SIG-M5 treated with dmso at 0.1 percent for 504 hours (cell line): ENCODE measurements at regions not wholly inside any gene's neighbourhood (a gene's known extent, or its start where the extent isn't known, plus 50 kb on each side); places are given as distances from the start of the nearest gene placed in this dataset.
"Not testable (repeated sequence)": the region's sequence is repeated elsewhere in the genome, so short reads cannot be mapped to it uniquely, and the experiment has no call there.

Experiments used
- DNase-seq: peaks from one replicate; lab custom pipeline; 2025; ENCODE audit not compliant: unreplicated experiment; lab: John Stamatoyannopoulos, UW

GRCh38 chrX:139052461-139052860 is 340.9 kb upstream of the FGF13 start:
- no peak for DNase-seq

DNA sequence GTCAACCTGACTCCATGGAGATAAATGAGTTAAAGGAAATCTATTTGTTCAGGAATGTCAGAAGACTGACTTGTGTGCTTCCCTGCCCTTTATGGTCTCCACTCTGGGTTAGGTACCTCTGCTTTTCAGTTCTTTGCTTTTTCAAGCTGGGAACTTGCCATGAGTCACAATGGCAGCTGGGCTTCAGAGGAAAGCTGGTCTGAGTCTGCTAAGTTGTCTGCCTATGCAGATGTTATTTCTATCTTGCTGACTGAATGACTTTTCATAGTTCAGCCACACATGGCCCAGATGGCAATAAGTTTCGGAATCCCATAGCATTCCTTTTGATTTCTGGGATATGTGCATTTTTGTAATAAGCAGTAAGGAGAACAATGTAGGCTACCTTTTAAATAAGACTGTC is 337.9 kb upstream of the FGF13 start:
- DNase-seq: no peak

DNA sequence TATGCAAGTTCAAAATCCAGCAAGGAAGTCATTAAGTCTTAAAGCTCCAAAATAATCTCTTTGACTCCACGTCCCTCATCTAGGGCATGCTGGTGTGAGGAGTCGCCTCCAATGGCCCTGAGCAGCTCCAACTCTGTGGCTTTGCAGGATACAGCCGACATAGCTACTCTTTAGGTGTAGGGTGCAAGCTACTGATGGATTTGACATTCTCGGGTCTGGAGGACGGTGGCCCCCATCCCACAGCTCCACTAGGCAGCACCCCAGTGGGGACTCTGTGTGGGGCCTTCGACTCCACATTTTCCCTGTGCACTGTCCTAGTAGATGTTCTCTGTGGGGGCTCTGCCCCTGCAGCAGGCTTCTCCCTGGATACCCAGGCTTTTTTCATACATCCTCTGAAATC is 333.2 kb upstream of the FGF13 start:
- no peak for DNase-seq

GRCh38 chrX:139039041-139039440 is 327.5 kb upstream of the FGF13 start:
- no peak for DNase-seq

- DNase-seq: no peak
These were observed 315.3 kb upstream of the FGF13 start for GRCh38 chrX:139026811-139027210.

- no peak for DNase-seq
These were observed 314.9 kb upstream of the FGF13 start for GRCh38 chrX:139026406-139026805.

GRCh38 chrX:139025816-139026215 is 314.3 kb upstream of the FGF13 start:
- DNase-seq: no peak

- DNase-seq: no peak
These were observed 312.0 kb upstream of the FGF13 start for GRCh38 chrX:139023531-139023930.

DNA sequence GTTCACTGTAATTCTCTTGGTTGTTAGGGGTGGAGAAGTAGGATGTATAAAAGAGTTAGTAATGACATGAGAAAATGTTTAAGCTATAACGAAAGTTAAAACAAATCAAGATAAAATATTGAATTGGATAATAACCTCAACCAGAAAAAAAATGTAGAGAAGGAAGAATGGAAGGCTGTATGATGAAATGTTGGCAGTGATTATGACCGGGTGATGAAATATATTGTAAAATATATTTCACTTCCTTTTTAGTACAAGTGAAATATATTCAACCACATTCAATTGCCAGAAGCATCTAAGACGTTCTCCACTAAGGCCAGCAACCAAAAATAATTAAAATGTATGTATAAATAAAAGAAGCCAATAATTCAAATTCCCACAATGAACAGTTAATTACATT is 309.3 kb upstream of the FGF13 start:
- DNase-seq: peak; percentile 23

DNA sequence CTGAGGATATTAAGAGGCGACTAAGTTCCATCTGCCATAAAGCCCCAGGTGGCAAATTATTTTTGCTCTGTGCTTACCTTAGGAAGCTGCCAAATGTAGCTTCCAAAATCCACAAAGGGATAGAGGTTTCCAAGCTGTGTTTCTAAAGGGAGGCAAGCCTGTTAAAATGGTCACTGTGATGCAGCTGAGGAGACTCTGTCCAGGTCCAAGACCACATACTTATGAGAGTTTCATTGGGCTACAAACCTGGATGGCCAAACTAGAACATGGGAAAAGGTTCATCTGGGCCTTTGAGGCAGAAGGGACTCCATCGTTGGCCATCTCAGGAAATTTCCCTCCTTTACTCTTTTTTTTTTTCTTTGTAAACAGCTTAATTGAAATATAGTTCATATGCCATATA is 306.9 kb upstream of the FGF13 start:
- DNase-seq: no peak

- no peak for DNase-seq
These were observed 304.1 kb upstream of the FGF13 start for GRCh38 chrX:139015627-139016026.

- DNase-seq: no peak
These were observed 296.7 kb upstream of the FGF13 start for GRCh38 chrX:139008185-139008584.

- not testable (repeated sequence) for DNase-seq
These were observed 292.5 kb upstream of the FGF13 start for GRCh38 chrX:139003856-139004527.

GRCh38 chrX:139002319-139002718 is 290.8 kb upstream of the FGF13 start:
- no peak for DNase-seq

- no peak for DNase-seq
These were observed 284.8 kb upstream of the FGF13 start for GRCh38 chrX:138996268-138996667.

GRCh38 chrX:138995458-138995857 is 283.9 kb upstream of the FGF13 start:
- no peak for DNase-seq

DNA sequence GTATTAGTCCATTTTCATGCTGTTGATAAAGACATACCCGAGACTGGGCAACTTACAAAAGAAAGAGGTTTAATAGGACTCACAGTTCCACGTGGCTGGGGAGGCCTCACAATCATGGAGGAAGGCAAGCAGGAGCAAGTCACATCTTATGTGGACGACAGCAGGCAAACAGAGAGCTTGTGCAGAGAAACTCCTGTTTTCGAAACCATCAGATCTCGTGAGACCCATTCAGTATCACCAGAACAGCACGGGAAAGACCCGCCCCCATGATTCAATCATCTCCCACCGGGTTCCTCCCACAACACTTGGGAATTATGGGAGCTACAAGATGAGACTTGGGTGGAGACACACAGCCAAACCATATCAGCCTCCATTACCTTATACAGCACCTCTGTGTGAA is 278.9 kb upstream of the FGF13 start:
- DNase-seq: not testable (repeated sequence)

GRCh38 chrX:138986866-138987265 is 275.3 kb upstream of the FGF13 start:
- no peak for DNase-seq

DNA sequence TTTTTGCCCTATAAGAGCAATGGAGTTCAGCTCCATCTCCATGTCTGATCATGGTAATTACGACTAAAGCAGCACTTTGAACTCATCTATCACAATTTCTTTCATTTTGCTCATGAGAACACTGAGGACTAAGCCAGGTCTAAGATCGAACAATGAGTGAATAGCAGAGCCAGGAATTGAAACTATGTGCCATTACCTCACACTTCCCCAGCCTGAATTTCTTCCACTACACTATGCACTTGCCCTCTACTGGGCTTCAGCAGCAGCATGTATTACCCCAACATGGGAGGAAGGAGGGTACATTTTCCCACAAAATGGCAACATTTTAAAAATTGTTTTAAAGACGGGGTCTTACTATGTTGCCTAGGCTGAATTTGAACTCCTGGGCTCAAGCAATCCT is 274.7 kb upstream of the FGF13 start:
- DNase-seq: no peak

DNA sequence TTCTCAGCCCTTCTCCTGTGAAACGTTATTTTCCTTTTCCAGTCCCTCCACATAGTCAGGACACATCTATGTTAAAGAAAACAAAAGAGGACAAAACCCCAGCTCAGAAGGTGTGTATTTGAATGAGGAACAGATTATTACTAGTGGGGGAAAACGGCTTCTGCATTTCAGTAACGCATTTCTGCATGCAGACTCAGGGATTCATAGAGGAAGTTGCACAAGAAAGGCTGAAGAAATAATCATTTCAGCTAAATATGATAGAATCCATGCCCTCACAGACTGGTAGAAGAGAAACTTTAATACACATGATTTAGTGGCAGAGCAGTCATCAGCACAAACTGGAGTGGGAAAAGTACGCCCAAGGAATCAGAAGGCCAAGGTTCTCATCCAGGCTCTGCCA is 270.8 kb upstream of the FGF13 start:
- peak; percentile 24 for DNase-seq

- no peak for DNase-seq
These were observed 253.0 kb upstream of the FGF13 start for GRCh38 chrX:138964501-138964900.

- not testable (repeated sequence) for DNase-seq
These were observed 250.9 kb upstream of the FGF13 start for GRCh38 chrX:138962419-138962818.

DNA sequence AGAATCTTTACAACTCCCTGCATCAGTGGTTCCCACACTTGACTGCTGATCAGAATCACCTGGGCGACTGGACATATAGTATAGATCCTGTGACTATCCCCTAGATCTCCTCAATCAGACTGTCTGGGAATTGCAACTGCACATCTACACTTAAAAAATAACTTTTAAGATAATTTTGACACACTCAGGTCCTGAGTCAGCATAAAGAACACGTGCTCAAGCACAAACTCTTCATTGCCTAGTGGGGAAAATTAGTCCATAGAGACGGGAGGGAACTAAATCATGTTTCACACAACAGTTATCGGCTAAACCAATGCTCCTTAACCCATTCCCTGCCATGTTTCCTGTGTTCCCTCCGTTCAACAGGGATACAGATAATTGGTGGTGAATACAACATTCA is 243.5 kb upstream of the FGF13 start:
- no peak for DNase-seq
